ENCODE measurements at regions not wholly inside any gene's neighbourhood (a gene's known extent, or its start where the extent isn't known, plus 50 kb on each side); places are given as distances from the start of the nearest gene placed in this dataset.

DNA sequence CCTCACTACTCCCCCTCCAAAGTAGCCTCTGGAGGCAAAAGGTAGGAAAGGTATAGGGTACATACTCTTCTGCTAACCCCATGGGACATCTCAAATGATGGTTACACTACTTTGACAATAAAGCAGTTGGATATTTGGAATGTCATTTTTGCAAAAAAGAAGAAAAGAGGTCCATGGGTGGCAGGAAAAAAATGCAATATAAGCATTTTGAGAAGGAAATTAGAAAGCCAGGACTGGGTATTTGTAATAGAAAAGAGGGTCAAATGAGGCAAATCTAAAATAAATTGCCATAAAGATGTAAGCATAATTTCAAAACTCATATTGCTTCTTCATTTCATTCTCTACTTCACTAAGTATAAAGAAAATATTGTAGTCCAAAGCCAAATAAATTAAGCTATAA is 280.2 kb downstream of the NOL4 start:
- TF ChIP-seq, protein P1, sequence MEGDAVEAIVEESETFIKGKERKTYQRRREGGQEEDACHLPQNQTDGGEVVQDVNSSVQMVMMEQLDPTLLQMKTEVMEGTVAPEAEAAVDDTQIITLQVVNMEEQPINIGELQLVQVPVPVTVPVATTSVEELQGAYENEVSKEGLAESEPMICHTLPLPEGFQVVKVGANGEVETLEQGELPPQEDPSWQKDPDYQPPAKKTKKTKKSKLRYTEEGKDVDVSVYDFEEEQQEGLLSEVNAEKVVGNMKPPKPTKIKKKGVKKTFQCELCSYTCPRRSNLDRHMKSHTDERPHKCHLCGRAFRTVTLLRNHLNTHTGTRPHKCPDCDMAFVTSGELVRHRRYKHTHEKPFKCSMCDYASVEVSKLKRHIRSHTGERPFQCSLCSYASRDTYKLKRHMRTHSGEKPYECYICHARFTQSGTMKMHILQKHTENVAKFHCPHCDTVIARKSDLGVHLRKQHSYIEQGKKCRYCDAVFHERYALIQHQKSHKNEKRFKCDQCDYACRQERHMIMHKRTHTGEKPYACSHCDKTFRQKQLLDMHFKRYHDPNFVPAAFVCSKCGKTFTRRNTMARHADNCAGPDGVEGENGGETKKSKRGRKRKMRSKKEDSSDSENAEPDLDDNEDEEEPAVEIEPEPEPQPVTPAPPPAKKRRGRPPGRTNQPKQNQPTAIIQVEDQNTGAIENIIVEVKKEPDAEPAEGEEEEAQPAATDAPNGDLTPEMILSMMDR (IDR thresholded peaks at IDR 0.05; ENCODE audit: low read length) = no peak
- TF ChIP-seq EZH2 (IDR thresholded peaks at IDR 0.05; ENCODE audit: borderline replicate concordance, low read length) = no peak

Data from OCI-LY1 (cell line).